ENCODE measurements at regions not wholly inside any gene's neighbourhood (a gene's known extent, or its start where the extent isn't known, plus 50 kb on each side); places are given as distances from the start of the nearest gene placed in this dataset.
"Not testable (repeated sequence)": the region's sequence is repeated elsewhere in the genome, so short reads cannot be mapped to it uniquely, and the experiment has no call there.

DNA sequence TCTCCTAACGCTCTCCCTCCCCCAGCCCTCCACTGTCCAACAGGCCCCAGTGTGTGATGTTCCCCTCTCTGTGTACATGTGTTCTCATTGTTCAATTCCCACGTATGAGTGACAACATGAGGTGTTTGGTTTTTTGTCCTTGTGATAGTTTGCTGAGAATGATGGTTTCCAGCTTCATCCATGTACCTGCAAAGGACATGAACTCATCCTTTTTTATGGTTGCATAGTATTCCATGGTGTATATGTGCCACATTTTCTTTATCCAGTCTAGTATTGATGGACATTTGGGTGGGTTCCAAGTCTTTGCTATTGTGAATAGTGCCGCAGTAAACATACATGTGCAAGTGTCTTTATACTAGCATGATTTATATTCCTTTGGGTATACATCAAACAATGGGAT lies 347.4 kb downstream of the MAGEE1 start:
- H3K4me3 ChIP-seq; H3K4me1 ChIP-seq (replicated peaks in 1 of 2); H3K36me3 ChIP-seq (replicated peaks in 1 of 2); H3K27me3 ChIP-seq; H3K27ac ChIP-seq; DNase-seq; intact Hi-C loops (cut with DNase I); H3K9me3 ChIP-seq (replicated peaks in 1 of 3): not testable (repeated sequence)
- WGBS, 4 donors, result 63 to 86% (median 76%) methylated on average over 3 of the region's 3 CpGs

- no peak overlapping the region for H3K4me3 ChIP-seq
- no peak for DNase-seq
- WGBS, 4 donors, result 80 to 84% (median 81%) methylated on average over 2 of the region's 2 CpGs; no CpG with 5 or more reads in 1 of the 4 donors
- no peaks in the 10 kb centered on the region for H3K9me3 ChIP-seq (replicated peaks in 1 of 3)
- H3K27me3 ChIP-seq, result peaks cover 11% of the 10 kb centered on the region
- intact Hi-C loops (cut with DNase I), result no loop called here
- no peak overlapping the region for H3K27ac ChIP-seq
- no peaks in the 10 kb centered on the region for H3K4me1 ChIP-seq (replicated peaks in 1 of 2)
- no peak for TF ChIP-seq CTCF (IDR thresholded peaks at IDR 0.05)
- TF ChIP-seq POLR2A (IDR thresholded peaks at IDR 0.05), result no peak
- H3K36me3 ChIP-seq (replicated peaks in 1 of 2), result no peaks in the 10 kb centered on the region
Observed at GRCh38 chrX:76796311-76796710, 368.8 kb downstream of the MAGEE1 start.

DNA sequence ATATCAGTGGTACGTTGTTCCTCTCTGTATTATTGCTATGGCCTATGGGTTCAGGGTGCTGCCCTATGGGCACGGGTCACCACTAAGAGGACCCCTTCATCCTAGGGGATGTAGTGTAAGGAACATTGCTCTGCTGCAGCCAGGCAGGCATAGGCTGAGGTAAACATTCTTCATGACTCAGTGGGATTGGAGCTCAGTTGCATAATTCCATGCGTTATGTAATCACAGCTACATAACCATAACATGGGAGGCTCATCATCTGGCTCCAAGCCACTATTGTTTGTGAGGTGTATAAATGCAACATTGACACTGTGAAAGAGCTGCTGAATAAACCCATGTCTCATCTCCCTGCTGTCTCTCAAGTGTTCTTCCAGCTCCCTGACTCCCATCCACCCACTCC lies 375.2 kb downstream of the MAGEE1 start:
- H3K36me3 ChIP-seq (replicated peaks in 1 of 2), result no peaks in the 10 kb centered on the region
- no peak for TF ChIP-seq POLR2A (IDR thresholded peaks at IDR 0.05)
- no peak for TF ChIP-seq CTCF (IDR thresholded peaks at IDR 0.05)
- intact Hi-C loops (cut with DNase I), result no loop called here
- no peaks in the 10 kb centered on the region for H3K4me1 ChIP-seq (replicated peaks in 1 of 2)
- no peak overlapping the region for H3K4me3 ChIP-seq
- WGBS, 4 donors, result 59 to 94% (median 84%) methylated on average over 1 to 3 of the region's 3 CpGs
- no peak overlapping the region for H3K27ac ChIP-seq
- no peak for DNase-seq
- no peaks in the 10 kb centered on the region for H3K9me3 ChIP-seq (replicated peaks in 1 of 3)
- H3K27me3 ChIP-seq, result peaks cover 5% of the 10 kb centered on the region

GRCh38 chrX:76815754-76816153 lies 388.2 kb downstream of the MAGEE1 start:
- no peak for DNase-seq
- H3K27me3 ChIP-seq, result no peaks in the 10 kb centered on the region
- H3K9me3 ChIP-seq (replicated peaks in 1 of 3), result no peaks in the 10 kb centered on the region
- WGBS, 4 donors, result 50 to 73% (median 68%) methylated on average over 3 of the region's 3 CpGs
- TF ChIP-seq CTCF (IDR thresholded peaks at IDR 0.05), result no peak
- no peak for TF ChIP-seq POLR2A (IDR thresholded peaks at IDR 0.05)
- H3K36me3 ChIP-seq (replicated peaks in 1 of 2), result no peaks in the 10 kb centered on the region
- no peaks in the 10 kb centered on the region for H3K4me1 ChIP-seq (replicated peaks in 1 of 2)
- H3K27ac ChIP-seq, result no peak overlapping the region
- intact Hi-C loops (cut with DNase I), result no loop called here
- no peak overlapping the region for H3K4me3 ChIP-seq

DNA sequence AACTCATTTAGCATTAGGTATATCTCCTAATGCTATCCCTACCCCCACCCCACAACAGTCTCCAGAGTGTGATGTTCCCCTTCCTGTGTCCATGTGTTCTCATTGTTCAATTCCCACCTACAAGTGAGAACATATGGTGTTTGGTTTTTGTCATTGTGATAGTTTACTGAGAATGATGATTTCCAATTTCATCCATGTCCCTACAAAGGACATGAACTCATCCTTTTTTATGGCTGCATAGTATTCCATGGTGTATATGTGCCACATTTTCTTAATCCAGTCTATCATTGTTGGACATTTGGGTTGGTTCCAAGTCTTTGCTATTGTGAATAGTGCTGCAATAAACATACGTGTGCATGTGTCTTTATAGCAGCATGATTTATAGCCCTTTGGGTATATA lies 389.8 kb downstream of the MAGEE1 start:
- H3K27ac ChIP-seq; H3K36me3 ChIP-seq (replicated peaks in 1 of 2); H3K9me3 ChIP-seq (replicated peaks in 1 of 3); H3K4me3 ChIP-seq; intact Hi-C loops (cut with DNase I); H3K4me1 ChIP-seq (replicated peaks in 1 of 2); H3K27me3 ChIP-seq; DNase-seq: not testable (repeated sequence)
- WGBS, 4 donors, result no CpG with 5 or more reads among the region's 1 CpG

All from adrenal gland (tissue), 9 donors.